ENCODE measurements at regions not wholly inside any gene's neighbourhood (a gene's known extent, or its start where the extent isn't known, plus 50 kb on each side); places are given as distances from the start of the nearest gene placed in this dataset.

DNA sequence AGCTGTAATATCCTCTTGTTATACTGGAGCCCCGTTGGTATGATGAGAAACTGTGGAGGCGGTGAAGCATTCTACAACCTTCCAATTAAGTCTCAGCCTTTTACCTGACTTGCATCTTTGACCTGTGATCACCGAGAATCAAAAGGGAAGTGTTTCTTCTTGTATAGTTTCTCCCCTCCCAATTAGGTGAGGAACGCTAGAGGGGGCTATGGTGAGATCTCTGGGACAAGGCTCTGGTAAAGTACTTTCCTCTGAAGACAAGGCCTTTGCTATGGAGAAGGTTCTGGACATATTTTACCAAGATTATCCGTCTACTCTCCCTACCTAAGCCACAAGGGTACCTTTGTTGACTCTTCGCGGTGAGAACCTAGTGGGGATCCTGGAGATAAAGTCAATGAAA is 111.3 kb downstream of the CBLL2 start:
- DNase-seq (ENCODE audit: low spot score), result no peak
- in situ Hi-C loops (cut with MboI; ENCODE audit: low pct_unique_long_range_greater_than_20kb, low sequenced_read_pairs, unreplicated experiment), result no loop called here
- TF ChIP-seq, protein P1, sequence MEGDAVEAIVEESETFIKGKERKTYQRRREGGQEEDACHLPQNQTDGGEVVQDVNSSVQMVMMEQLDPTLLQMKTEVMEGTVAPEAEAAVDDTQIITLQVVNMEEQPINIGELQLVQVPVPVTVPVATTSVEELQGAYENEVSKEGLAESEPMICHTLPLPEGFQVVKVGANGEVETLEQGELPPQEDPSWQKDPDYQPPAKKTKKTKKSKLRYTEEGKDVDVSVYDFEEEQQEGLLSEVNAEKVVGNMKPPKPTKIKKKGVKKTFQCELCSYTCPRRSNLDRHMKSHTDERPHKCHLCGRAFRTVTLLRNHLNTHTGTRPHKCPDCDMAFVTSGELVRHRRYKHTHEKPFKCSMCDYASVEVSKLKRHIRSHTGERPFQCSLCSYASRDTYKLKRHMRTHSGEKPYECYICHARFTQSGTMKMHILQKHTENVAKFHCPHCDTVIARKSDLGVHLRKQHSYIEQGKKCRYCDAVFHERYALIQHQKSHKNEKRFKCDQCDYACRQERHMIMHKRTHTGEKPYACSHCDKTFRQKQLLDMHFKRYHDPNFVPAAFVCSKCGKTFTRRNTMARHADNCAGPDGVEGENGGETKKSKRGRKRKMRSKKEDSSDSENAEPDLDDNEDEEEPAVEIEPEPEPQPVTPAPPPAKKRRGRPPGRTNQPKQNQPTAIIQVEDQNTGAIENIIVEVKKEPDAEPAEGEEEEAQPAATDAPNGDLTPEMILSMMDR (IDR thresholded peaks at IDR 0.05; ENCODE audit: extremely low read depth, insufficient read depth, missing control alignments), result no peak

DNA sequence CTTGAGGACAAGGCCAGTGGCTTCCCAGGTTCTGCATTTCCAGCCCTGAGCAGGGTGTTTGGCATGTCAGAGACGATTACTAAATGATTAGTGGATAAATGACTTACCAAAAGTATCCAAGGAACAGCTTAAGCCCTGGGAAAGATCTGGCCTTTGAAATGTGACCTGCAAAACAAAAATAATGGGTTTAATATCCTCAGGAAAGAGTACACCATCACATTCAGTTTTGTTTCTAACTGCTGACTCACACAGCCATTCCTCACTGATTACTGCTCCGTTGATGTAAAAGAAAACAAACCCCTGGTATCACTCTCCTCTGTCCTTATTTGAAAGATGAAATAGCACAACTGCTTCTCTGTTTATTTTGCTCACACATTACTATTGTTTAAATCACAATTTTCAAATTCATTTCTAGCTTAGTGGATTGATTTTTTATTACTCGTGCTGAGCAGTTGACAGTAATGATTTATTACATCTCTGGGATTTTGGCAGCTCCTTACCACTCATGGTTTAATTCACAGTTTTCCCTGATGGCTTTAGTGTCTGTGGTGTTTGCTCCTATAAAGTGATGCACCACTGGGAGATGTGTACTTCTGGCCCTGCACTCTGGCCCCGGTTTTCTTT is 117.0 kb downstream of the CBLL2 start:
- TF ChIP-seq, protein P1 (IDR thresholded peaks at IDR 0.05; ENCODE audit: extremely low read depth, insufficient read depth, missing control alignments), result no peak
- in situ Hi-C loops (cut with MboI; ENCODE audit: low pct_unique_long_range_greater_than_20kb, low sequenced_read_pairs, unreplicated experiment), result no loop called here
- DNase-seq (ENCODE audit: low spot score), result no peak

DNA sequence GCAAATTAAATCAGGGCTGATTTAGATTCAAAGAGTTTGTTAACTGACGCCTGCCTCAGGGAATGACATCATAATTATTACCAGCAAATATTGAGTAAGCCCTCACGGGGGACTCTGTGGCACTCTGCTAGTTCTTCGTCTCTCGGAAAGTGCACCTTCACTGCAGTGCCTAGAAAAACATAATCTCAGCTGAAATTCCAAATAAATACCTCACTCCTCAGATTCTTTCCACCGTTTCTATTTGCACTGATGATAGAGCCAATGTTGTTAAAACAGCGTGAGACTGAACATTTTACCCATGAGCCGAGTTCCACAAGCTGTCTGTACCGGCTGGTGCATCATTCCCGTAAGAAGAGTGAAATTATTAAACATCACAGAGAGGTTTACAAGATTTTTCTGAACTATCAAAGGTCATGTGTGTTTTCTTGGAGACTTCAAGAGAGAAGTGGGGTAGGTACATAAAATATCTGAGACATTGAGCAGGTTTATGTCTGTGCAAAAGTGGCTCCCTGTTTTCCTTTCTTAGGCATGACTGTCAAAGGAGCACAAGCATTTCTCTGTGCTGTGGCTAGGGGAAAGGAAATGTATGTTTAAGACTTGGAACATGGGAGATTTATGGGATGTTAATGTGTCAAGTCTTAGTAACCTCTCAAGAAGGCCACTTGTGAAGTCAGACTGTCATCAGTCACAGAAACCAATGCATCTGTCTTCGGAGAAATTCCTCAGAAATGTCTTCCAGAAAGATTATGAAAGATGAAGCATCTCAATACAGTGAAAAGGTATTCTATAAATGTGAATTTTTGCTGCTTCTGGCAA is 119.6 kb downstream of the CBLL2 start:
- no peak for DNase-seq (ENCODE audit: low spot score)
- TF ChIP-seq, protein P1 (IDR thresholded peaks at IDR 0.05; ENCODE audit: extremely low read depth, insufficient read depth, missing control alignments), result no peak
- in situ Hi-C loops (cut with MboI; ENCODE audit: low pct_unique_long_range_greater_than_20kb, low sequenced_read_pairs, unreplicated experiment), result no loop called here

GRCh38 chrX:22395372-22395771 is 122.7 kb downstream of the CBLL2 start:
- DNase-seq (ENCODE audit: low spot score), result no peak
- in situ Hi-C loops (cut with MboI; ENCODE audit: low pct_unique_long_range_greater_than_20kb, low sequenced_read_pairs, unreplicated experiment), result no loop called here
- TF ChIP-seq, protein P1 (IDR thresholded peaks at IDR 0.05; ENCODE audit: extremely low read depth, insufficient read depth, missing control alignments), result no peak

DNA sequence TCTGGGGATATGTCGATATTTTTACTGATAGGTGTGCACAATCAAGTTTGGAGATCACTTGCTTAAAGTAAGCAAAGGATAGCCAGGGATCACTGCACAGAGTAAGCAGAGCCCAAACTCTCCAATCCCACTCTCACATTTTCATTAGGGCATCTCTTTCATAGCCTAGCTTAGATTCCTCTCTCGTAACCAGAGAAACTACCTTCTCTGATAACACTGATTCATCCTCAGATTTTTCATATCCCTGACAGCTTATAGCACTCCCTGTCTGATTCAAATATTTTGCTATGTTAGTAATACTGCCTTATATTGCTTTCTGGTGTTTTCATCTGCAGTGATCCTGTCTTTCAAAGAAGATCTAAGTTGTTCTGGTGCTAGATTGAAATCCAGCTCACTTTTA is 123.7 kb downstream of the CBLL2 start:
- DNase-seq (ENCODE audit: low spot score), result no peak
- in situ Hi-C loops (cut with MboI; ENCODE audit: low pct_unique_long_range_greater_than_20kb, low sequenced_read_pairs, unreplicated experiment), result no loop called here

GRCh38 chrX:22397566-22397965 is 124.9 kb downstream of the CBLL2 start:
- DNase-seq (ENCODE audit: low spot score), result no peak
- TF ChIP-seq, protein P1 (IDR thresholded peaks at IDR 0.05; ENCODE audit: extremely low read depth, insufficient read depth, missing control alignments), result no peak
- in situ Hi-C loops (cut with MboI; ENCODE audit: low pct_unique_long_range_greater_than_20kb, low sequenced_read_pairs, unreplicated experiment), result no loop called here

More for the DNA sequence above, 123.7 kb downstream of the CBLL2 start:
- TF ChIP-seq, protein P1 (IDR thresholded peaks at IDR 0.05; ENCODE audit: extremely low read depth, insufficient read depth, missing control alignments), result no peak

All from GM13977 (cell line).